ENCODE measurements at regions not wholly inside any gene's neighbourhood (a gene's known extent, or its start where the extent isn't known, plus 50 kb on each side); places are given as distances from the start of the nearest gene placed in this dataset.

- DNase-seq (ENCODE audit: low read depth) = no peak
Observed at GRCh38 chr9:95822583-95823431, 52.7 kb upstream of the ERCC6L2 start.

- DNase-seq (ENCODE audit: low read depth) = no peak
Observed at GRCh38 chr9:95822015-95822414, 53.5 kb upstream of the ERCC6L2 start.

- no peak for DNase-seq (ENCODE audit: low read depth)
Observed at GRCh38 chr9:95820074-95820473, 55.4 kb upstream of the ERCC6L2 start.

GRCh38 chr9:95819636-95820035 is 55.9 kb upstream of the ERCC6L2 start:
- DNase-seq (ENCODE audit: low read depth) = no peak

- DNase-seq (ENCODE audit: low read depth) = no peak
Observed at GRCh38 chr9:95817205-95817604, 58.3 kb upstream of the ERCC6L2 start.

GRCh38 chr9:95816716-95817115 is 58.8 kb upstream of the ERCC6L2 start:
- no peak for DNase-seq (ENCODE audit: low read depth)

GRCh38 chr9:95815961-95816360 is 59.5 kb upstream of the ERCC6L2 start:
- DNase-seq (ENCODE audit: low read depth) = no peak

GRCh38 chr9:95815133-95815532 is 60.4 kb upstream of the ERCC6L2 start:
- DNase-seq (ENCODE audit: low read depth) = no peak

GRCh38 chr9:95813923-95814322 is 61.6 kb upstream of the ERCC6L2 start:
- no peak for DNase-seq (ENCODE audit: low read depth)

- no peak for DNase-seq (ENCODE audit: low read depth)
Observed at GRCh38 chr9:95810814-95811213, 64.7 kb upstream of the ERCC6L2 start.

- DNase-seq (ENCODE audit: low read depth) = no peak
Observed at GRCh38 chr9:95810133-95810532, 65.4 kb upstream of the ERCC6L2 start.

GRCh38 chr9:95809686-95810085 is 65.8 kb upstream of the ERCC6L2 start:
- no peak for DNase-seq (ENCODE audit: low read depth)

- no peak for DNase-seq (ENCODE audit: low read depth)
Observed at GRCh38 chr9:95808011-95808410, 67.5 kb upstream of the ERCC6L2 start.

GRCh38 chr9:95807326-95807947 is 68.1 kb upstream of the ERCC6L2 start:
- no peak for DNase-seq (ENCODE audit: low read depth)

GRCh38 chr9:95803197-95803596 is 72.3 kb upstream of the ERCC6L2 start:
- no peak for DNase-seq (ENCODE audit: low read depth)

- DNase-seq (ENCODE audit: low read depth) = no peak
Observed at GRCh38 chr9:95801797-95802196, 73.7 kb upstream of the ERCC6L2 start.

GRCh38 chr9:95796029-95796428 is 79.5 kb upstream of the ERCC6L2 start:
- no peak for DNase-seq (ENCODE audit: low read depth)

- DNase-seq (ENCODE audit: low read depth) = no peak
Observed at GRCh38 chr9:95793924-95794828, 81.3 kb upstream of the ERCC6L2 start.

- DNase-seq (ENCODE audit: low read depth) = no peak
Observed at GRCh38 chr9:95791695-95792094, 83.8 kb upstream of the ERCC6L2 start.

GRCh38 chr9:95791286-95791685 is 84.2 kb upstream of the ERCC6L2 start:
- no peak for DNase-seq (ENCODE audit: low read depth)

- no peak for DNase-seq (ENCODE audit: low read depth)
Observed at GRCh38 chr9:95788521-95788991, 86.9 kb upstream of the ERCC6L2 start.

GRCh38 chr9:95788021-95788420 is 87.5 kb upstream of the ERCC6L2 start:
- DNase-seq (ENCODE audit: low read depth) = no peak
